ENCODE measurements at regions not wholly inside any gene's neighbourhood (a gene's known extent, or its start where the extent isn't known, plus 50 kb on each side); places are given as distances from the start of the nearest gene placed in this dataset.

DNA sequence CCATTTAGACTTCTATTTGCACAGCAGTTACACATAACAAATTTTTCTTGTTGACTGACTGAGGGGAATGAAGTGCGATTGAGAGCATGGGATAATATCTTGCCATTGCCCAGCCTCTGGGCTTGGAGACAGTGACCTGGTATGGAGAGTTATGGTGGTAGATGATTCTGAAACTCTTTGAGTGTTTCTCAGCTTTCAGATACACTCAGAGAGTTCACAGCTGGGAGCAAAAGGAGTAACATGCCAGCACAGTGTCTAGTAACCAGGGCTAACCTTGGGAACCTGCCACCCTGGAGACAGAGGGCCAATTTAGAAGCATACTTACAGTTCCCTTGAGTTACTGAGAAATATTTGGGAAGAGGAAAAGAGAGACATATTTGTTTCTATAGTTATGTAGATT, 1099.3 kb upstream of the CELF4 start:
- TF ChIP-seq, protein P1, sequence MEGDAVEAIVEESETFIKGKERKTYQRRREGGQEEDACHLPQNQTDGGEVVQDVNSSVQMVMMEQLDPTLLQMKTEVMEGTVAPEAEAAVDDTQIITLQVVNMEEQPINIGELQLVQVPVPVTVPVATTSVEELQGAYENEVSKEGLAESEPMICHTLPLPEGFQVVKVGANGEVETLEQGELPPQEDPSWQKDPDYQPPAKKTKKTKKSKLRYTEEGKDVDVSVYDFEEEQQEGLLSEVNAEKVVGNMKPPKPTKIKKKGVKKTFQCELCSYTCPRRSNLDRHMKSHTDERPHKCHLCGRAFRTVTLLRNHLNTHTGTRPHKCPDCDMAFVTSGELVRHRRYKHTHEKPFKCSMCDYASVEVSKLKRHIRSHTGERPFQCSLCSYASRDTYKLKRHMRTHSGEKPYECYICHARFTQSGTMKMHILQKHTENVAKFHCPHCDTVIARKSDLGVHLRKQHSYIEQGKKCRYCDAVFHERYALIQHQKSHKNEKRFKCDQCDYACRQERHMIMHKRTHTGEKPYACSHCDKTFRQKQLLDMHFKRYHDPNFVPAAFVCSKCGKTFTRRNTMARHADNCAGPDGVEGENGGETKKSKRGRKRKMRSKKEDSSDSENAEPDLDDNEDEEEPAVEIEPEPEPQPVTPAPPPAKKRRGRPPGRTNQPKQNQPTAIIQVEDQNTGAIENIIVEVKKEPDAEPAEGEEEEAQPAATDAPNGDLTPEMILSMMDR (IDR thresholded peaks at IDR 0.05; ENCODE audit: insufficient read depth, low read length, poor library complexity, severe bottlenecking), result no peak
- no peak for TF ChIP-seq EZH2phosphoT487 (conservative IDR thresholded peaks at IDR 0.05; ENCODE audit: low read length)

All from SU-DHL-6 (cell line).